ENCODE measurements at regions not wholly inside any gene's neighbourhood (a gene's known extent, or its start where the extent isn't known, plus 50 kb on each side); places are given as distances from the start of the nearest gene placed in this dataset.

GRCh38 chr13:89891416-89891815, 1456.1 kb upstream of the MIR17HG start:
- TF ChIP-seq TAF1 (IDR thresholded peaks at IDR 0.05; ENCODE audit: borderline replicate concordance, low read depth, low read length): no peak
- TF ChIP-seq POLR2AphosphoS5 (IDR thresholded peaks at IDR 0.05; ENCODE audit: low read depth, low read length): no peak
- TF ChIP-seq POLR2A (IDR thresholded peaks at IDR 0.05; ENCODE audit: low read depth, low read length): no peak

All from GM12892 (cell line).